ENCODE measurements at regions not wholly inside any gene's neighbourhood (a gene's known extent, or its start where the extent isn't known, plus 50 kb on each side); places are given as distances from the start of the nearest gene placed in this dataset.

- intact Hi-C loops (cut with micrococcal nuclease): no loop called here
- CTCF ChIA-PET: no interaction called here
- FAIRE-seq: no peak
- Histone ChIP-seq H3K4me3 (replicated peaks in 1 of 3; ENCODE audit: insufficient read depth in 1 of 3, low read depth in 1 of 3, low read length in 3 of 3) (no peak overlapping the region), H3K4me1 (ENCODE audit: control insufficient read depth, extremely low read depth, insufficient read depth, low read length) (no peaks in the 10 kb centered on the region), H3K9ac (replicated peaks; ENCODE audit: extremely low read depth, insufficient read depth, low read length) (no peak overlapping the region), H3K27ac (ENCODE audit: insufficient read depth, low read depth, low read length) (no peak overlapping the region), H3K27me3 (ENCODE audit: control insufficient read depth in 2 of 2, insufficient read depth in 2 of 2, low read length in 2 of 2) (no peaks in the 10 kb centered on the region), H2AFZ (ENCODE audit: low read depth, low read length) (no peak overlapping the region), H3K9me3 (replicated peaks; ENCODE audit: control insufficient read depth, insufficient read depth, low read length) (no peaks in the 10 kb centered on the region), H3K36me3 (ENCODE audit: control insufficient read depth in 2 of 2, extremely low read depth in 1 of 2, insufficient read depth in 2 of 2, low read length in 2 of 2) (no peaks in the 10 kb centered on the region), H4K20me1 (replicated peaks; ENCODE audit: control insufficient read depth, extremely low read depth, insufficient read depth, low read length) (no peaks in the 10 kb centered on the region), H3K4me2 (ENCODE audit: insufficient read depth, low read length) (no peak overlapping the region), H3K79me2 (ENCODE audit: control insufficient read depth, insufficient read depth, low read length) (no peaks in the 10 kb centered on the region), H3K9me1 (replicated peaks; ENCODE audit: control insufficient read depth, extremely low read depth, insufficient read depth, low read length) (no peaks in the 10 kb centered on the region)
- no peak for DNase-seq (ENCODE audit: low read depth, low spot score)
- BruUV-seq (replicated peaks): no TSS peak
- TF ChIP-seq CTCF (IDR thresholded peaks at IDR 0.05; ENCODE audit: extremely low read depth in 1 of 2, insufficient read depth in 1 of 2, low read depth in 1 of 2, low read length in 2 of 2): no peak
- no peak for TF ChIP-seq MYC (IDR thresholded peaks at IDR 0.05; ENCODE audit: low read depth, low read length)
- no peak for TF ChIP-seq GATA2 (IDR thresholded peaks at IDR 0.05; ENCODE audit: insufficient read depth, insufficient read length, low read depth, low read length)
- TF ChIP-seq MAX (IDR thresholded peaks at IDR 0.05; ENCODE audit: insufficient read depth, insufficient read length): no peak
- no peak for TF ChIP-seq POLR2A (IDR thresholded peaks at IDR 0.05; ENCODE audit: low read depth, low read length)
- no peak for TF ChIP-seq EZH2 (IDR thresholded peaks at IDR 0.05; ENCODE audit: borderline replicate concordance, low read depth, low read length, severe bottlenecking)
- TF ChIP-seq JUN (IDR thresholded peaks at IDR 0.05; ENCODE audit: borderline replicate concordance, insufficient read depth, insufficient read length, low read depth): no peak
- TF ChIP-seq FOS (IDR thresholded peaks at IDR 0.05; ENCODE audit: borderline replicate concordance, insufficient read depth, low read length): no peak
- dilution Hi-C loops (cut with MboI; ENCODE audit: extremely low pct_ligation_motif_present, low sequenced_read_pairs): no loop called here
- POLR2A ChIA-PET: no interaction called here
Measured at GRCh38 chr4:67236318-67236717, 309.0 kb downstream of the CENPC start.

All from endothelial cell of umbilical vein (primary cell).